ENCODE measurements at regions not wholly inside any gene's neighbourhood (a gene's known extent, or its start where the extent isn't known, plus 50 kb on each side); places are given as distances from the start of the nearest gene placed in this dataset.

DNA sequence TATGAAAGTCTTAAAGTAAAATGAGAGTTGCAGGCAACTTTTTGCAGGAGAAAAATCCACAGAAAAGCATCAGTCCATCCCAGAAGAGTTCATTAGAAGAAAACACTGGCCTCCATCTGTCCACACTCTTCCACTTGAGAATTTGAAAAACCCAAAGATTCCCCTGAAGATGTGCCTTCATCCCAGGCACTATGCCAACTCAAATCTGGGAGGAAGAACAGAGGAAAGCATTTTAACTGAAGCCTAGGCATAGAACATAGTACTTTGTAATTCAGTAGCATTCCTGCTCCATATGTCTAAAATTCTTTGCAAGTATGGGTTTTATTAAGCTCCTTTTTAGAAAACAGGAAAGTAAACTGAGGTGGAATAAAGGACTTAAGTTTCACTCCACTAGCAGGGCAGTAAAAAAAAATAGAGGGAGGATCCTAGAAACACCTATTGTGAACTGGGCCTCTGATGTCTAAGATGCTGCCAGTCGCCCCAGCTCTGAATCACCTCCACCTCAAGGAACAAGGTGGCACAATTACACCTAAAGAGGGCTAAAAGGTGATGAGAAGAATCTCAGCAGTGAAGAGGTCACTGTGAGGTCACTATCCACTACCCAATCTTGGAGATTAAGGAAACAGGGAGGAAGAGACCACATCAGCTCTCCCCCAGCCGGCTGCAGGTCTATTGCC is 141.9 kb upstream of the FAM241A start:
- ChIA-PET CTCF (ENCODE audit: partially characterized antibody) (interaction anchor here (0.5 to 1.3 kb wide), 3 partner anchors 19 to 553 kb away, joined by 3 to 4 read pairs (median 3); no protein-coding TSS in a partner anchor), POLR2A (ENCODE audit: partially characterized antibody) (no interaction called here)
- Histone ChIP-seq H3K4ac (replicated peaks; ENCODE audit: insufficient read length, low read depth, low read length) (no peak overlapping the region), H3K56ac (replicated peaks; ENCODE audit: insufficient read length, low read depth, low read length) (no peak overlapping the region), H3K27me3 (replicated peaks in 1 of 4; ENCODE audit: control insufficient read depth in 3 of 4, extremely low read depth in 1 of 4, insufficient read depth in 3 of 4, low read length in 3 of 4) (no peaks in the 10 kb centered on the region), H2BK120ac (replicated peaks; ENCODE audit: low read depth, low read length) (no peak overlapping the region), H2AFZ (ENCODE audit: low read length) (no peak overlapping the region), H4K20me1 (replicated peaks in 1 of 2; ENCODE audit: control insufficient read depth in 1 of 2, insufficient read depth in 2 of 2, low read length in 2 of 2) (no peaks in the 10 kb centered on the region), H2BK5ac (ENCODE audit: low read depth, low read length) (no peak overlapping the region), H3K9me3 (ENCODE audit: insufficient read depth in 2 of 2, low read depth in 1 of 2, low read length in 1 of 2) (no peaks in the 10 kb centered on the region), H2BK15ac (ENCODE audit: low read length) (no peak overlapping the region), H3K79me1 (ENCODE audit: low read depth, low read length) (no peaks in the 10 kb centered on the region), H3K23ac (ENCODE audit: insufficient read length) (no peak overlapping the region), H3K79me2 (ENCODE audit: control insufficient read depth in 1 of 2, insufficient read depth in 2 of 2, low read length in 2 of 2) (no peaks in the 10 kb centered on the region), H4K5ac (ENCODE audit: insufficient read length, low read depth, low read length) (no peak overlapping the region), H4K8ac (ENCODE audit: extremely low read depth, insufficient read depth, low read length) (no peak overlapping the region), H4K91ac (replicated peaks; ENCODE audit: insufficient read length, low read length) (no peak overlapping the region), H2AK5ac (ENCODE audit: low read depth, low read length) (no peak overlapping the region), H3K27ac (ENCODE audit: low read depth, low read length) (no peak overlapping the region), H3K18ac (ENCODE audit: extremely low read depth, low read length) (no peak overlapping the region), H3K36me3 (ENCODE audit: control insufficient read depth in 2 of 4, insufficient read depth in 4 of 4, low read length in 3 of 4) (no peaks in the 10 kb centered on the region), H3K9ac (replicated peaks in 1 of 4; ENCODE audit: extremely low read depth in 1 of 4, low read depth in 3 of 4, low read length in 3 of 4) (no peak overlapping the region), H2BK12ac (ENCODE audit: low read depth, low read length) (no peak overlapping the region), H2BK20ac (ENCODE audit: low read length) (no peak overlapping the region), H3K4me2 (ENCODE audit: insufficient read depth in 1 of 2, low read depth in 2 of 2, low read length in 2 of 2) (no peak overlapping the region), H3K14ac (ENCODE audit: insufficient read length) (no peak overlapping the region), H3K23me2 (ENCODE audit: low read depth, low read length) (no peaks in the 10 kb centered on the region), H3K4me1 (replicated peaks in 1 of 4; ENCODE audit: control insufficient read depth in 3 of 4, insufficient read depth in 4 of 4, low read length in 3 of 4) (0 out of 7 replicates have a peak, but pooled peaks cover 0 to 2% (median 0%) of the 10 kb centered on the region in 4 experiments), H3K4me3 (ENCODE audit: extremely low read depth in 1 of 4, insufficient read depth in 2 of 4, low read depth in 3 of 4, low read length in 4 of 4) (no peak overlapping the region)
- WGBS, 2 experiments (ENCODE audit: extremely low coverage in 1 of 2, insufficient coverage in 1 of 2, insufficient read length in 1 of 2, insufficient replicate concordance in 2 of 2, low coverage in 1 of 2, low lambda C conversion rate in 2 of 2, missing lambda C conversion rate in 1 of 2) = 84% methylated on average over 2 of the region's 2 CpGs; no CpG with 5 or more reads in 1 of the 2 experiments
- no peak for FAIRE-seq
- no peak for DNase-seq (ENCODE audit: low read depth in 1 of 2, low spot score in 2 of 2)
- TF ChIP-seq RAD21 (IDR thresholded peaks at IDR 0.05 in 1 of 2, conservative IDR thresholded peaks at IDR 0.05 in 1 of 2; ENCODE audit: low read depth in 2 of 2, low read length in 2 of 2) (no peak), EP300 (IDR thresholded peaks at IDR 0.05; ENCODE audit: borderline replicate concordance in 1 of 2, low read depth in 2 of 2, low read length in 2 of 2) (no peak), EZH2 (IDR thresholded peaks at IDR 0.05; ENCODE audit: low read depth, low read length, severe bottlenecking) (no peak), POLR2AphosphoS5 (IDR thresholded peaks at IDR 0.05; ENCODE audit: low read depth, low read length) (no peak), JUND (IDR thresholded peaks at IDR 0.05; ENCODE audit: low read length) (no peak), CTCF (IDR thresholded peaks at IDR 0.05; ENCODE audit: control extremely low read depth in 1 of 3, insufficient read depth in 1 of 3, low read depth in 1 of 3, low read length in 3 of 3) (no peak), EGR1 (IDR thresholded peaks at IDR 0.05; ENCODE audit: borderline replicate concordance, low read depth, low read length) (no peak), PHF8 (conservative IDR thresholded peaks at IDR 0.05; ENCODE audit: low read depth, low read length) (no peak), ZNF274 (IDR thresholded peaks at IDR 0.05; ENCODE audit: borderline replicate concordance, extremely low read depth, low read length) (no peak), KDM4A (IDR thresholded peaks at IDR 0.05; ENCODE audit: low read depth, low read length, severe bottlenecking) (no peak)
